Smooth muscle cell (in vitro differentiated cells): ENCODE measurements at regions not wholly inside any gene's neighbourhood (a gene's known extent, or its start where the extent isn't known, plus 50 kb on each side); places are given as distances from the start of the nearest gene placed in this dataset.

Source experiments
- DNase-seq: peaks from one replicate; lab custom pipeline; 2025; ENCODE audit not compliant: unreplicated experiment; lab: John Stamatoyannopoulos, UW
- H2AFZ ChIP-seq: fragments of 200-600 bp; sonication (generic); 2 replicates; pipeline ENCODE4 v1.6.0; 2016; ENCODE audit warnings: antibody characterized with exemption, low read depth, mild to moderate bottlenecking
- H3F3A ChIP-seq: fragments of 200-600 bp; sonication (generic); 2 replicates; pipeline ENCODE4 v1.6.0; 2017; ENCODE audit warnings: antibody characterized with exemption, low read depth
- H3K27ac ChIP-seq: fragments of 200-600 bp; sonication (generic); 2 replicates; pipeline ENCODE4 v1.5.1; 2016; ENCODE audit warnings: low read depth, mild to moderate bottlenecking
- H3K27me3 ChIP-seq: fragments of 200-600 bp; sonication (generic); 2 replicates; pipeline ENCODE4 v1.6.1; 2016; ENCODE audit warnings: low read depth, mild to moderate bottlenecking
- H3K36me3 ChIP-seq: fragments of 200-600 bp; sonication (generic); 2 replicates; pipeline ENCODE4 v1.5.1; 2016; ENCODE audit warnings: low read depth
- H3K4me1 ChIP-seq: fragments of 200-600 bp; sonication (generic); 2 replicates; pipeline ENCODE4 v1.5.1; 2016; ENCODE audit warnings: low read depth
- H3K4me2 ChIP-seq: fragments of 200-600 bp; sonication (generic); 2 replicates; pipeline ENCODE4 v1.6.0; 2016; ENCODE audit warnings: mild to moderate bottlenecking
- H3K4me3 ChIP-seq: fragments of 200-600 bp; sonication (generic); 2 replicates; pipeline ENCODE4 v1.5.1; 2016; ENCODE audit warnings: mild to moderate bottlenecking
- H3K79me2 ChIP-seq: fragments of 200-600 bp; sonication (generic); 2 replicates; pipeline ENCODE4 v1.6.0; 2016; ENCODE audit warnings: low read depth, mild to moderate bottlenecking
- H3K9ac ChIP-seq: fragments of 200-600 bp; sonication (generic); 2 replicates; pipeline ENCODE4 v1.6.0; 2016; ENCODE audit warnings: low read depth
- H3K9me3 ChIP-seq: fragments of 200-600 bp; sonication (generic); replicated peaks from 2 replicates; pipeline ENCODE4 v1.5.1; 2016; ENCODE audit warnings: low read depth
- H4K20me1 ChIP-seq: fragments of 200-600 bp; sonication (generic); 2 replicates; pipeline ENCODE4 v1.6.0; 2016; ENCODE audit warnings: low read depth
- WGBS: methylation state at CpG from one replicate; pipeline ENCODE4 v1.1.7; 2016; ENCODE audit warnings: low lambda C conversion rate; 5-methylcytosine and 5-hydroxymethylcytosine counted together
- TF ChIP-seq, protein P1 (sequence below): fragments of 200-600 bp; sonication (generic); IDR thresholded peaks from 2 replicates; pipeline ENCODE4 v1.5.1; 2017; ENCODE audit warnings: borderline replicate concordance, mild to moderate bottlenecking, antibody characterized with exemption; ENCODE audit not compliant: insufficient read depth, poor library complexity, severe bottlenecking

DNA sequence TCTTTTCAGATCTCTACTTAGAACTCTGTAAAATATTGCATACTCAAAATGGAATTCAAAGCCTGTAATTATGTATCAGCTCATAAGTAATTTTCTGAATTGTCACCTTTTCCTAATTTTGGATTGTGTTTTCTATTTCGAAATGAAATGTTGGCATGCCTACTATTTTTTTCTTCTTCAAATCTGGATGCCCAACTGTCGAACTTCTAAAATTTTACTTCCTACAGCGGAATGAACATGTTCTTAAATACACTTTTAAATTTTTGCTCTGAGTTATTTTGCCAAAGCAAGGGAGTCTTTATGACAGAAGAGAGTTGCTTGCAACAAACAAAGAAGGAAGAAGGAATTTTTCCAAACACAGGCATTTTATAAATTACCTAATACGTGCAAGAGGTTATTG lies 336.0 kb downstream of the ADCYAP1 start:
- Histone ChIP-seq H3K9me3 (no peaks in the 10 kb centered on the region), H2AFZ (no peak overlapping the region), H3F3A (no peaks in the 10 kb centered on the region), H3K4me1 (no peaks in the 10 kb centered on the region), H3K27me3 (no peaks in the 10 kb centered on the region), H3K4me2 (no peak overlapping the region), H3K9ac (no peak overlapping the region), H3K79me2 (no peaks in the 10 kb centered on the region), H4K20me1 (no peaks in the 10 kb centered on the region), H3K36me3 (no peaks in the 10 kb centered on the region), H3K27ac (no peak overlapping the region), H3K4me3 (no peak overlapping the region)
- 90% methylated on average over 4 of the region's 4 CpGs for WGBS
- DNase-seq: no peak
- TF ChIP-seq, protein P1, sequence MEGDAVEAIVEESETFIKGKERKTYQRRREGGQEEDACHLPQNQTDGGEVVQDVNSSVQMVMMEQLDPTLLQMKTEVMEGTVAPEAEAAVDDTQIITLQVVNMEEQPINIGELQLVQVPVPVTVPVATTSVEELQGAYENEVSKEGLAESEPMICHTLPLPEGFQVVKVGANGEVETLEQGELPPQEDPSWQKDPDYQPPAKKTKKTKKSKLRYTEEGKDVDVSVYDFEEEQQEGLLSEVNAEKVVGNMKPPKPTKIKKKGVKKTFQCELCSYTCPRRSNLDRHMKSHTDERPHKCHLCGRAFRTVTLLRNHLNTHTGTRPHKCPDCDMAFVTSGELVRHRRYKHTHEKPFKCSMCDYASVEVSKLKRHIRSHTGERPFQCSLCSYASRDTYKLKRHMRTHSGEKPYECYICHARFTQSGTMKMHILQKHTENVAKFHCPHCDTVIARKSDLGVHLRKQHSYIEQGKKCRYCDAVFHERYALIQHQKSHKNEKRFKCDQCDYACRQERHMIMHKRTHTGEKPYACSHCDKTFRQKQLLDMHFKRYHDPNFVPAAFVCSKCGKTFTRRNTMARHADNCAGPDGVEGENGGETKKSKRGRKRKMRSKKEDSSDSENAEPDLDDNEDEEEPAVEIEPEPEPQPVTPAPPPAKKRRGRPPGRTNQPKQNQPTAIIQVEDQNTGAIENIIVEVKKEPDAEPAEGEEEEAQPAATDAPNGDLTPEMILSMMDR: no peak

DNA sequence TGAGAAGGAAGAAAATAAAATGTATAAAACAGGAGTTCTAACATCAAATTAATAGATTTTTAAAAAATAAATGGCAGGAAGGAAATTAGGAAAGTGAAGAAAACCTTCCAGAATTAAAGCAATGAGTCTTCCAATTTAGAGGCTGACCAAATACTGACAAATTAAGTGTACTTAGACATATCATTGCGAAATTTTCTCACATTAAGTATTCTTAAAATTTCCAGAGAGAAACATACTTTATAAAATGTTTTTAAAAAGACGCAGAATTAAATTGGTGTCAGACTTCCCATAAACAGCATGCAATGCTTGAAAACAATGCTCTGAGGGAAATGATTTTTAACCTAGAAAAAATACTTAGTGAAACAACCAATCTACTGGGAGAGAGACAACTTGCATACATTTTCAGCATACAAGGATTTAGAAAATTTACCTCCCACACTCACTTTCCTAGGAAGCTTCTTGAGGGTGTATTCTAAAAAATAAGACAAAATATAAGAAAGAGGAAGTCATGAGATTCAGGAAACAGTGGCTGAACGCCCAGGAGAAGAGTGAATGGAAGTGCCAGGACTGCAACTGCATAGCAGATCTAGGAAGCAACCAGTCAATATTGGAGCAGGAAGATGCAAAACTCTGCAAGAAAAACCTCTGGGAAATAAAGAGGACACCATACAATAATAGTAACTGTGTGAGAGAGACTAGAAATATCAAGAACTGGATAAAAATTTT lies 339.9 kb downstream of the ADCYAP1 start:
- no peak overlapping the region for H2AFZ ChIP-seq
- no peak overlapping the region for H3K9ac ChIP-seq
- no peaks in the 10 kb centered on the region for H3K79me2 ChIP-seq
- no peaks in the 10 kb centered on the region for H3K9me3 ChIP-seq
- 87% methylated on average over 3 of the region's 3 CpGs for WGBS
- H3K27ac ChIP-seq: no peak overlapping the region
- no peaks in the 10 kb centered on the region for H3K4me1 ChIP-seq
- H3F3A ChIP-seq: no peaks in the 10 kb centered on the region
- H3K27me3 ChIP-seq: no peaks in the 10 kb centered on the region
- H3K4me2 ChIP-seq: no peak overlapping the region
- TF ChIP-seq, protein P1: no peak
- no peak overlapping the region for H3K4me3 ChIP-seq
- DNase-seq: no peak
- no peaks in the 10 kb centered on the region for H3K36me3 ChIP-seq
- no peaks in the 10 kb centered on the region for H4K20me1 ChIP-seq

DNA sequence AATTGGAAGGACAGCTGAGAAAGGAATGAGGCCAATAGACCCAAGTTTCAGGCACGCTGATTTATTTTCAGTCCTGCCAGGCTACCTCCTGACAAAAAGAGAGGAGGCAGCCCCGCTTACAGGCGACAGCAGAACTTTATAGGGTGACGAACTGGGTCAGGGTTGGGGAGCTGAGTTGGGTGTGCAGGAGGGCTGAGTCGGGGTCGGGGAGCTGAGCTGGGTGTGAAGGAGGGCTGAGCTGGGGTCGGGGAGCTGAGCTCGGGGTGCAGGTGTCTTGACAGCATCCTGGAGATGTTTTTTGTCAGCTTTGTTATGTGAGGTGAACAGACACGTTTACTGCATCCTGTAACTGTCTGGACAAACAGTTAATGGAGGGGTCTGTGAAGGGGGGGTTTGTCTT lies 342.2 kb downstream of the ADCYAP1 start:
- Histone ChIP-seq H3F3A (no peaks in the 10 kb centered on the region), H4K20me1 (no peaks in the 10 kb centered on the region), H3K4me1 (no peaks in the 10 kb centered on the region), H3K27me3 (no peaks in the 10 kb centered on the region), H3K9me3 (no peaks in the 10 kb centered on the region), H3K4me3 (no peak overlapping the region), H3K27ac (no peak overlapping the region), H3K4me2 (no peak overlapping the region), H3K79me2 (no peaks in the 10 kb centered on the region), H3K9ac (no peak overlapping the region), H2AFZ (no peak overlapping the region), H3K36me3 (no peaks in the 10 kb centered on the region)
- no peak for DNase-seq
- TF ChIP-seq, protein P1: no peak
- 79% methylated on average over 9 of the region's 9 CpGs for WGBS

- H3K4me3 ChIP-seq: no peak overlapping the region
- TF ChIP-seq, protein P1: no peak
- no peaks in the 10 kb centered on the region for H3K27me3 ChIP-seq
- no peak overlapping the region for H3K27ac ChIP-seq
- H3K4me2 ChIP-seq: no peak overlapping the region
- 88% methylated on average over 1 of the region's 1 CpG for WGBS
- H3K36me3 ChIP-seq: no peaks in the 10 kb centered on the region
- H3K9ac ChIP-seq: no peak overlapping the region
- H3K4me1 ChIP-seq: no peaks in the 10 kb centered on the region
- H3F3A ChIP-seq: no peaks in the 10 kb centered on the region
- no peaks in the 10 kb centered on the region for H3K79me2 ChIP-seq
- H3K9me3 ChIP-seq: no peaks in the 10 kb centered on the region
- no peaks in the 10 kb centered on the region for H4K20me1 ChIP-seq
- no peak overlapping the region for H2AFZ ChIP-seq
- no peak for DNase-seq
Observed at GRCh38 chr18:1252534-1252933, 347.9 kb downstream of the ADCYAP1 start.
